CD4-positive, alpha-beta memory T cell (primary cell): ENCODE measurements at regions not wholly inside any gene's neighbourhood (a gene's known extent, or its start where the extent isn't known, plus 50 kb on each side); places are given as distances from the start of the nearest gene placed in this dataset.

Experiments used
- CTCF ChIA-PET: fragments of 350-600 bp; sonication (Branson Sonifier 250); formaldehyde crosslinking; loops from one replicate; lab custom pipeline; 2021; ENCODE audit warnings: inconsistent platforms; ENCODE audit not compliant: partially characterized antibody; lab: Charles Lee
- POLR2A ChIA-PET: fragments of 350-600 bp; sonication (Branson Sonifier 250); formaldehyde crosslinking; loops from one replicate; lab custom pipeline; 2021; ENCODE audit not compliant: partially characterized antibody; lab: Charles Lee
- DNase-seq, 5 donors: peaks; one replicate each; pipeline versions ENCODE4 v3.0.0 to v3.0.0-alpha.2; 2020 to 2022; ENCODE audit warnings: mixed read lengths in 1 of 5
- H3K27ac ChIP-seq: one replicate; pipeline ENCODE4 v1.7.0; 2013; ENCODE audit warnings: low read depth, low read length
- H3K27me3 ChIP-seq: 2 replicates; pipeline ENCODE4 v1.7.0; 2013; ENCODE audit warnings: mild to moderate bottlenecking, low read length, moderate library complexity; ENCODE audit not compliant: insufficient read depth
- H3K36me3 ChIP-seq: 2 replicates; pipeline ENCODE4 v1.7.0; 2013; ENCODE audit warnings: mild to moderate bottlenecking, low read length, moderate library complexity; ENCODE audit not compliant: insufficient read depth
- H3K4me1 ChIP-seq: 2 replicates; pipeline ENCODE4 v1.7.0; 2013; ENCODE audit warnings: mild to moderate bottlenecking, low read length, moderate library complexity; ENCODE audit not compliant: insufficient read depth
- H3K4me3 ChIP-seq, 2 donors: one replicate each; pipeline ENCODE4 v1.7.0; 2013; ENCODE audit warnings: low read length in 2 of 2, mild to moderate bottlenecking in 1 of 2
- H3K9me3 ChIP-seq, 2 donors: one replicate each; pipeline ENCODE4 v1.7.0; 2013; ENCODE audit warnings: low read length in 2 of 2, control low read depth in 1 of 2; ENCODE audit not compliant: control insufficient read depth in 1 of 2
- H3K27ac Mint-ChIP-seq, 7 donors: one replicate each; pipeline ENCODE4 v1.8.0; 2020 to 2021; ENCODE audit warnings: mixed read lengths in 7 of 7, mild to moderate bottlenecking in 6 of 7, inconsistent platforms in 3 of 7, moderate library complexity in 3 of 7
- H3K27me3 Mint-ChIP-seq, 2 donors: one replicate each; pipeline ENCODE4 v1.8.0; 2020 to 2021; ENCODE audit warnings: mixed read lengths in 2 of 2
- H3K36me3 Mint-ChIP-seq, 2 donors: one replicate each; pipeline ENCODE4 v1.8.0; 2020 to 2021; ENCODE audit warnings: mixed read lengths in 2 of 2, inconsistent platforms in 1 of 2, mild to moderate bottlenecking in 1 of 2
- H3K4me1 Mint-ChIP-seq, 4 donors: one replicate each; pipeline ENCODE4 v1.8.0; 2020 to 2021; ENCODE audit warnings: mixed read lengths in 4 of 4, mild to moderate bottlenecking in 1 of 4
- H3K4me3 Mint-ChIP-seq, 8 donors: one replicate each; pipeline ENCODE4 v1.8.0; 2020 to 2021; ENCODE audit warnings: mixed read lengths in 8 of 8, mild to moderate bottlenecking in 7 of 8, moderate library complexity in 6 of 8, inconsistent platforms in 3 of 8
- H3K9me3 Mint-ChIP-seq, 8 donors: one replicate each; pipeline ENCODE4 v1.8.0; 2020 to 2021; ENCODE audit warnings: mixed read lengths in 8 of 8, mild to moderate bottlenecking in 5 of 8, inconsistent platforms in 3 of 8, moderate library complexity in 1 of 8
- intact Hi-C: fragments of 100-400 bp; cut with micrococcal nuclease; formaldehyde crosslinking; loops from one replicate; pipeline ENCODE4 v1.15.1; 2023

DNA sequence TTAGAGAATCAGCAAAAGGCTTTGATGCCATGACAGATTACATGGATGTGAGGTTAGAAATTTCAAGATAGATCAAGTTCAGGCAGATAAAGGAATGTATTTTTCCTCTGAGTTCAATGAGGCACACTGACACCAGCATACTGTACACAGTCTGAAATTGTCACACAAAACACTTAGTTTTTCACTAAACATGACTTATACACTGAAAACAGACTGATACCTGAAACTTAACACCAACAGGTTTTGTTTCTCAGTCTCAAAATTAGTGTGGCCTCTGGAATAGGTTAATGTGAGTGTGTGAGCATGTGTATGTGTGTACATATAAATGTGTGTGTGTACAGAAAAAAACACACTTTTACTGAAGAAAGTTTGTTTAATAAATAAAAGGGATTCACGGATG, 129.9 kb upstream of the SLITRK2 start:
- H3K9me3 Mint-ChIP-seq = peaks cover 0 to 2% (median 0%) of the 10 kb centered on the region in 8 donors
- CTCF ChIA-PET = no interaction called here
- Histone ChIP-seq H3K4me1 (no peaks in the 10 kb centered on the region), H3K27me3 (no peaks in the 10 kb centered on the region), H3K27ac (no peak overlapping the region), H3K9me3 (no peaks in the 10 kb centered on the region), H3K4me3 (no peak overlapping the region), H3K36me3 (no peaks in the 10 kb centered on the region)
- intact Hi-C loops = no loop called here
- no peak for DNase-seq
- no peaks in the 10 kb centered on the region for H3K4me1 Mint-ChIP-seq
- H3K36me3 Mint-ChIP-seq = no peaks in the 10 kb centered on the region
- POLR2A ChIA-PET = no interaction called here
- H3K4me3 Mint-ChIP-seq = no peak overlapping the region
- H3K27me3 Mint-ChIP-seq = no peaks in the 10 kb centered on the region
- H3K27ac Mint-ChIP-seq = no peak overlapping the region

DNA sequence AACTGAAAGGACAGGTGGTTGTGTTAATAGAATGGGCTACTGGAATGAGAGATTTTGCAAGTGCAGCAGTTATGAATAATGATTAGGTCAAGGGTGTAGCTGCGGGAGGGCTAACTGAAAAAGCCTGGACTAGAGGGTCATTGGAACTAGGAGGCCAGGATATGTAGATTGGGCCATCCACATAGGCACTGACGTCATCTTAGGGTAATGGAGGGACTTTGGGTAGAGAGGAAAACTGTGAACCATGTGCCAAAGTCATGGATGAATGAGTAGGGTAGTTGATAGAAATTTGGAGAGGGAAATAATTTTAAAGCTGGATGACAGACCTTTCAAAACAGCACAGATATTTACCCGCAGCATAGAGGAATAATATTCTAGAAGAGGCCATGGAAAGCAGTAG, 123.6 kb upstream of the SLITRK2 start:
- CTCF ChIA-PET = no interaction called here
- no peaks in the 10 kb centered on the region for H3K36me3 ChIP-seq
- H3K27me3 ChIP-seq = no peaks in the 10 kb centered on the region
- H3K4me1 ChIP-seq = no peaks in the 10 kb centered on the region
- intact Hi-C loops = no loop called here
- POLR2A ChIA-PET = no interaction called here
- Mint-ChIP-seq H3K9me3 (peaks cover 0 to 4% (median 2%) of the 10 kb centered on the region in 8 donors), H3K27me3 (no peaks in the 10 kb centered on the region), H3K36me3 (no peaks in the 10 kb centered on the region), H3K4me1 (no peaks in the 10 kb centered on the region), H3K27ac (no peak overlapping the region), H3K4me3 (no peak overlapping the region)
- no peak overlapping the region for H3K4me3 ChIP-seq
- DNase-seq = no peak
- H3K9me3 ChIP-seq = no peaks in the 10 kb centered on the region
- no peak overlapping the region for H3K27ac ChIP-seq

DNA sequence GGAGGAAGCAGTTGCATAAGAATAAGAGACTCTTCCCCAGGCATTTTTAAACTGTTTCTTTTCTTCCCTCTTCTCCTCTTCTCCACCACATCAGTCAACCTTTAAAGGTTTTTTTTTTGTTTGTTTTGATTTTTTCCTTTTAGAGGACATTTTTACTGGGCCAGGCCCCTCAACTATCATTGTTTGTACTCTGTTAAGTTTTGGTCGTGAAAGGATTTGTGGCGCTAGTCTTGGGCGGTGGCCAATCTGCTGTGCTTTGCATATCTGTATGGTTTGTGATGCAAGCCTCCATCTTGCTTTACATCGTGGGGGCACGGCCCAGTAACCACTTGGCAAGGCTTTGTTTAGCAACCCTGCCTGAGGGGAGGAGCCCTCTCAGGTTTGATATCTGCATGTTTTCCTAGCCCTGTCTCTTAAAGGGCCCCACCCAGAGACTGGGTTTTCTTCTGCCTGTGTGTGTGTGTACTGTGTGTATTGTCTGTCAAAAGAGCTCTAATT, 101.9 kb upstream of the SLITRK2 start:
- Mint-ChIP-seq H3K27me3 (no peaks in the 10 kb centered on the region), H3K4me3 (no peak overlapping the region), H3K36me3 (no peaks in the 10 kb centered on the region), H3K27ac (no peak overlapping the region), H3K9me3 (peaks cover 0 to 6% (median under 1%) of the 10 kb centered on the region in 8 donors), H3K4me1 (no peaks in the 10 kb centered on the region)
- Histone ChIP-seq H3K36me3 (no peaks in the 10 kb centered on the region), H3K27ac (no peak overlapping the region), H3K4me1 (no peaks in the 10 kb centered on the region), H3K27me3 (no peaks in the 10 kb centered on the region), H3K9me3 (no peaks in the 10 kb centered on the region), H3K4me3 (no peak overlapping the region)
- DNase-seq = no peak
- intact Hi-C loops = no loop called here
- ChIA-PET POLR2A (no interaction called here), CTCF (no interaction called here)

DNA sequence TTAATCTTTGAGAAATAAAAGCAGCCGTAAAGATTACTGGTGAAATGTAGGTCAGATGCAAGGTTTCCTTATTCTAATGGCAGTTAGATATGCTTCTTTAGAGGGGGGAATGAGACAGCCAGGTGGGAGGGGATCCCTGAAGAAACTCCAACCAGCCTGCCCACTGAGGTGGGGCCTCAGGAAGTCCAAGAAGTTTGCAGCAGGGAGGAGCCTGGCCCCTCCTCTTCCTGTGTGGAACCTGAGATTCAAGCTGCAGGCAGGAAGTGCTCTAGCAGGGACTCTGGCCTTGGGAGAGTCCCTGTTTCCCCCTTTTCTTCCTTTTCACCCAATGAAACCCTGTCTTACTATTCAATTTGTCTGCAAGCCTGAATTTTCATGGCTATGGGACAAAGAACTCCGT, 101.4 kb upstream of the SLITRK2 start:
- Mint-ChIP-seq H3K36me3 (no peaks in the 10 kb centered on the region), H3K27ac (no peak overlapping the region), H3K9me3 (peaks cover 0 to 6% (median under 1%) of the 10 kb centered on the region in 8 donors), H3K27me3 (no peaks in the 10 kb centered on the region), H3K4me1 (no peaks in the 10 kb centered on the region), H3K4me3 (no peak overlapping the region)
- CTCF ChIA-PET = no interaction called here
- DNase-seq = no peak
- no peaks in the 10 kb centered on the region for H3K36me3 ChIP-seq
- H3K27ac ChIP-seq = no peak overlapping the region
- H3K27me3 ChIP-seq = no peaks in the 10 kb centered on the region
- H3K4me3 ChIP-seq = no peak overlapping the region
- POLR2A ChIA-PET = no interaction called here
- no peaks in the 10 kb centered on the region for H3K4me1 ChIP-seq
- no peaks in the 10 kb centered on the region for H3K9me3 ChIP-seq
- intact Hi-C loops = no loop called here

DNA sequence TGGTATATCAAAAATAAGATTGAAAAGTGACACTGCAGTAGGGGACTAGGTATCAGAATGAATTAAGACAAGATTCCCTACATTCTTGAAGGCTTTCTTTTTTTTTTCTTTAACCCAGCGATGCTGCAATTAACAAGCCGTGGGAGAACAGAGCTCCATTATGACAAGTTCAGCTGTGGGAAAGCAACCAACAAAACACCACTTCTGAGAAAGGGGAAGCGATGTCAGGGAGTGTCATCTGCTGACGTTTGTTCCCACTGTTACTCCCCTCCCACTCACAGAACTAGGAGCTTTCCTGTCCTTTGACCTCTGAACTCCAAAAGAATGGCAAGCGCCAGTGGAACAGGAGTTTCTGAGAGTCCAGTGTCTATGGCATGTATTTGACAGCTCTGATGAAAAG, 90.2 kb upstream of the SLITRK2 start:
- CTCF ChIA-PET = no interaction called here
- H3K27me3 Mint-ChIP-seq = no peaks in the 10 kb centered on the region

DNA sequence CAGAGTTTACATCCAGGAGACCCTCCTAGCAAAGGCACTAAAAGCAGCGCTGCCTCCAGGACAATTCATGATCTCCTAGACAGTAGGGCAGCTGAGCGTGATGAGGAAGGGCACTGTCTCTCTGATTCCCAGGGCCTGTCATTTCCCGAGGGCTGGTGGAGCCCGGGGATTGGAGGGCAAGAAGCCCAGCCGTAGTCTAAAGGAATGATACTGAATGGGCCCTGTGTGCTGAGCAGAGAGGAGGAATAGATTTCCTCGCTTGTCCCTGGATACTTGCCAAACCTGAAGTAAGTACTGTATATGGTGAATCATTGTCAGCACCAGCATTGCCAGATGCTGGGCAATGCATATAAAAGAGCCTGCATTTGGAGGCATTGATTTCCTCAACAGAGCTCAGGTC, 88.0 kb upstream of the SLITRK2 start:
- Mint-ChIP-seq H3K36me3 (no peaks in the 10 kb centered on the region), H3K4me1 (no peaks in the 10 kb centered on the region), H3K27ac (no peak overlapping the region), H3K4me3 (no peak overlapping the region), H3K9me3 (peaks cover 0 to 7% (median 0%) of the 10 kb centered on the region in 8 donors), H3K27me3 (no peaks in the 10 kb centered on the region)
- Histone ChIP-seq H3K27ac (no peak overlapping the region), H3K36me3 (no peaks in the 10 kb centered on the region), H3K4me3 (no peak overlapping the region), H3K9me3 (no peaks in the 10 kb centered on the region), H3K27me3 (no peaks in the 10 kb centered on the region), H3K4me1 (no peaks in the 10 kb centered on the region)
- intact Hi-C loops = no loop called here
- ChIA-PET POLR2A (no interaction called here), CTCF (no interaction called here)
- DNase-seq = no peak

More for the DNA sequence above, 90.2 kb upstream of the SLITRK2 start:
- H3K4me3 ChIP-seq = no peak overlapping the region
- no peaks in the 10 kb centered on the region for H3K4me1 ChIP-seq
- H3K9me3 ChIP-seq = no peaks in the 10 kb centered on the region
- H3K4me1 Mint-ChIP-seq = no peaks in the 10 kb centered on the region
- H3K4me3 Mint-ChIP-seq = no peak overlapping the region
- H3K36me3 Mint-ChIP-seq = no peaks in the 10 kb centered on the region
- peaks cover 0 to 7% (median 0%) of the 10 kb centered on the region in 8 donors for H3K9me3 Mint-ChIP-seq
- H3K27ac ChIP-seq = no peak overlapping the region
- DNase-seq = no peak
- POLR2A ChIA-PET = no interaction called here
- no peaks in the 10 kb centered on the region for H3K27me3 ChIP-seq
- no peaks in the 10 kb centered on the region for H3K36me3 ChIP-seq
- intact Hi-C loops = no loop called here
- H3K27ac Mint-ChIP-seq = no peak overlapping the region

DNA sequence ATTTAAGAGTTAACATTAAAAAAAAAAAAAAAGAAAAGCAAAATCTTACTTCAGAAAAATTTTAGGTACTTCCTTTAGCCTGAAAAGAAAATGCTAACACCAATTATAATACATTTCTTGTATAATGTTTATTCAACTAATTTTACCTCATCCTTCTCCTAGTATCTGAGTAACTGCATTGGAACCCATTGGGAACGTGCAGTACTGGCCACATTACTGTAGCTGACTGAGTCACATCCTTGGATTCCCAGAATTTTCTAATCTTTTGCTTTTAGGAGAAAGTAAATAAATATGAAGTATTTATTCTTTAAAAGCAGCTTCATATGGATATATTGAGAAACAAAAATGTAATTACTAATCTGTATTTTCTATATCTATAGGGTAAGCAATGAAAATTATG, 82.6 kb upstream of the SLITRK2 start:
- POLR2A ChIA-PET = no interaction called here
- no peaks in the 10 kb centered on the region for H3K27me3 ChIP-seq
- H3K4me3 Mint-ChIP-seq = no peak overlapping the region
- no peak overlapping the region for H3K27ac ChIP-seq
- H3K9me3 Mint-ChIP-seq = peaks cover 0 to 7% (median under 1%) of the 10 kb centered on the region in 8 donors
- no peaks in the 10 kb centered on the region for H3K9me3 ChIP-seq
- H3K36me3 Mint-ChIP-seq = no peaks in the 10 kb centered on the region
- no peaks in the 10 kb centered on the region for H3K36me3 ChIP-seq
- DNase-seq = no peak
- H3K4me3 ChIP-seq = no peak overlapping the region
- CTCF ChIA-PET = no interaction called here
- no peaks in the 10 kb centered on the region for H3K4me1 Mint-ChIP-seq
- intact Hi-C loops = no loop called here
- H3K4me1 ChIP-seq = no peaks in the 10 kb centered on the region
- no peak overlapping the region for H3K27ac Mint-ChIP-seq
- H3K27me3 Mint-ChIP-seq = no peaks in the 10 kb centered on the region

DNA sequence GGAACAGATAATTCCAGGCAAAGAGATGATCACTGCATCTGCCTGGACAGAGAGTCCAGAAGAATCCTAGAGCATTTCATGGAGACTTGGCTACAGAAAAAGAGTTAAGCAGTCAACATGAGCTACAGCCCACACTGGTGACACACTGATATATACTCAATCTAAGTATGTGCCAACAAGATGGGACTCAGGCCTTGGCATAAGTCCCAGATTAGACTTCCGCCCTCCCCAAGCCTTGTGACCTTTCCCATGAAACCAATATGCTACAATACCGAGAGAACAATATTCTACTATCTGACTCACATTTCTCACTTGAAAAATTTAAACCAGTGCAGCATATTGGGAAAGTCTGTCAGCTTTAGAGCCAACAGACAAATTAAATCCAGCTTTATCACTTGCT, 65.7 kb upstream of the SLITRK2 start:
- peaks cover 0 to 4% (median 2%) of the 10 kb centered on the region in 8 donors for H3K9me3 Mint-ChIP-seq
- H3K4me1 Mint-ChIP-seq = no peaks in the 10 kb centered on the region
- no peaks in the 10 kb centered on the region for H3K4me1 ChIP-seq
- no peak overlapping the region for H3K4me3 Mint-ChIP-seq
- no peaks in the 10 kb centered on the region for H3K36me3 ChIP-seq
- DNase-seq = no peak
- intact Hi-C loops = no loop called here
- no peaks in the 10 kb centered on the region for H3K36me3 Mint-ChIP-seq
- POLR2A ChIA-PET = no interaction called here
- H3K27me3 Mint-ChIP-seq = no peaks in the 10 kb centered on the region
- H3K27ac ChIP-seq = no peak overlapping the region
- no peak overlapping the region for H3K27ac Mint-ChIP-seq
- no peaks in the 10 kb centered on the region for H3K9me3 ChIP-seq
- CTCF ChIA-PET = no interaction called here
- H3K4me3 ChIP-seq = no peak overlapping the region
- H3K27me3 ChIP-seq = no peaks in the 10 kb centered on the region
